ENCODE measurements at regions not wholly inside any gene's neighbourhood (a gene's known extent, or its start where the extent isn't known, plus 50 kb on each side); places are given as distances from the start of the nearest gene placed in this dataset.
"Not testable (repeated sequence)": the region's sequence is repeated elsewhere in the genome, so short reads cannot be mapped to it uniquely, and the experiment has no call there.

- TF ChIP-seq CTCF (IDR thresholded peaks at IDR 0.05; ENCODE audit: low read depth, low read length); POLR2A (IDR thresholded peaks at IDR 0.05; ENCODE audit: extremely low read depth, insufficient read length): not testable (repeated sequence)
These were observed 420.2 kb downstream of the SRGAP2C start for GRCh38 chr1:121604843-121605444.

All from NB4 (cell line).